Hepatocyte (in vitro differentiated cells): ENCODE measurements at regions not wholly inside any gene's neighbourhood (a gene's known extent, or its start where the extent isn't known, plus 50 kb on each side); places are given as distances from the start of the nearest gene placed in this dataset.

Experiments used
- EZH2 ChIP-seq: fragments of 200-600 bp; sonication (generic); IDR thresholded peaks from 2 replicates; pipeline ENCODE4 v1.6.1; 2016; ENCODE audit warnings: antibody characterized with exemption, mild to moderate bottlenecking, borderline replicate concordance
- TF ChIP-seq, protein P1 (sequence below): fragments of 200-600 bp; sonication (generic); IDR thresholded peaks from 2 replicates; pipeline ENCODE4 v1.5.1; 2016; ENCODE audit warnings: antibody characterized with exemption, mild to moderate bottlenecking; ENCODE audit not compliant: poor library complexity

GRCh38 chr17:12591021-12591735 is 74.5 kb upstream of the MYOCD start:
- TF ChIP-seq, protein P1, sequence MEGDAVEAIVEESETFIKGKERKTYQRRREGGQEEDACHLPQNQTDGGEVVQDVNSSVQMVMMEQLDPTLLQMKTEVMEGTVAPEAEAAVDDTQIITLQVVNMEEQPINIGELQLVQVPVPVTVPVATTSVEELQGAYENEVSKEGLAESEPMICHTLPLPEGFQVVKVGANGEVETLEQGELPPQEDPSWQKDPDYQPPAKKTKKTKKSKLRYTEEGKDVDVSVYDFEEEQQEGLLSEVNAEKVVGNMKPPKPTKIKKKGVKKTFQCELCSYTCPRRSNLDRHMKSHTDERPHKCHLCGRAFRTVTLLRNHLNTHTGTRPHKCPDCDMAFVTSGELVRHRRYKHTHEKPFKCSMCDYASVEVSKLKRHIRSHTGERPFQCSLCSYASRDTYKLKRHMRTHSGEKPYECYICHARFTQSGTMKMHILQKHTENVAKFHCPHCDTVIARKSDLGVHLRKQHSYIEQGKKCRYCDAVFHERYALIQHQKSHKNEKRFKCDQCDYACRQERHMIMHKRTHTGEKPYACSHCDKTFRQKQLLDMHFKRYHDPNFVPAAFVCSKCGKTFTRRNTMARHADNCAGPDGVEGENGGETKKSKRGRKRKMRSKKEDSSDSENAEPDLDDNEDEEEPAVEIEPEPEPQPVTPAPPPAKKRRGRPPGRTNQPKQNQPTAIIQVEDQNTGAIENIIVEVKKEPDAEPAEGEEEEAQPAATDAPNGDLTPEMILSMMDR: no peak
- TF ChIP-seq EZH2: no peak
